Right atrium auricular region (tissue), 2 donors: ENCODE measurements at regions not wholly inside any gene's neighbourhood (a gene's known extent, or its start where the extent isn't known, plus 50 kb on each side); places are given as distances from the start of the nearest gene placed in this dataset.

ENCODE experiments used
- DNase-seq: peaks from one replicate; pipeline ENCODE4 v3.0.0-alpha.2; 2019; ENCODE audit warnings: low spot score
- H3K27ac ChIP-seq, 2 donors: fragments of 200-600 bp; sonication (generic); 1 replicate in 1 of 2; 2 replicates in 1 of 2; pipeline ENCODE4 v1.5.1; 2016 to 2019
- H3K27me3 ChIP-seq, 2 donors: fragments of 200-600 bp; sonication (generic); one replicate each; pipeline versions ENCODE4 v1.5.1 to v1.6.0; 2017 to 2019
- H3K36me3 ChIP-seq: fragments of 200-600 bp; sonication (generic); one replicate; pipeline ENCODE4 v1.5.1; 2016
- H3K4me1 ChIP-seq, 2 donors: fragments of 200-600 bp; sonication (generic); one replicate each; pipeline versions ENCODE4 v1.5.1 to v1.6.0; 2017 to 2019
- H3K4me3 ChIP-seq, 2 donors: fragments of 200-600 bp; sonication (generic); 1 replicate in 1 of 2; 2 replicates in 1 of 2; pipeline ENCODE4 v1.5.1; 2017 to 2019; ENCODE audit warnings: mild to moderate bottlenecking in 1 of 2, moderate library complexity in 1 of 2
- H3K9me3 ChIP-seq, 2 donors: fragments of 200-600 bp; sonication (generic); one replicate each; pipeline ENCODE4 v1.5.1; 2019
- TF ChIP-seq, protein P1 (sequence below), 2 donors: fragments of 200-600 bp; sonication (generic); IDR thresholded peaks; one replicate each; pipeline ENCODE4 v1.5.1; 2019; ENCODE audit warnings: antibody characterized with exemption in 2 of 2

DNA sequence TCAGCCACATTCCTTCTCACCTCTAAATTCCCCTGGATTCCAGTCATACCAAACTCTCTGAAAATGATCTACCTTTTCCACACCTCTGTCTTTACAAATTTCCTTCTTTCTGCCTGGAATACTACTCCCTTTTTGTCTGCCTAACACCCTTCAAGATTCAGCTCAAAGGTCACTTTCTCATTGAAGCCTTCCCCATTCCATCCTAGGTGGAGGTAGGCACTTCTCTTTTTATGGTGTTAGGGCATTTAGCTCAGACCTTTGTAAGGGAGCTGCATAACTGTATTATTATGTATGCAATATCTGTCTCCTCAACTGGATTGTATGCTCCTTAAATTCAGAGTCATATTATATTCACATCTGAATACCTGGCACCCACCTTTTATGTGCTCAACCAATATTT is 137.7 kb downstream of the RCHY1 start:
- Histone ChIP-seq H3K27ac (no peak overlapping the region), H3K4me1 (no peaks in the 10 kb centered on the region), H3K36me3 (no peaks in the 10 kb centered on the region), H3K9me3 (peaks cover 0 to 18% of the 10 kb centered on the region in 2 donors), H3K4me3 (no peak overlapping the region), H3K27me3 (no peaks in the 10 kb centered on the region)
- TF ChIP-seq, protein P1, sequence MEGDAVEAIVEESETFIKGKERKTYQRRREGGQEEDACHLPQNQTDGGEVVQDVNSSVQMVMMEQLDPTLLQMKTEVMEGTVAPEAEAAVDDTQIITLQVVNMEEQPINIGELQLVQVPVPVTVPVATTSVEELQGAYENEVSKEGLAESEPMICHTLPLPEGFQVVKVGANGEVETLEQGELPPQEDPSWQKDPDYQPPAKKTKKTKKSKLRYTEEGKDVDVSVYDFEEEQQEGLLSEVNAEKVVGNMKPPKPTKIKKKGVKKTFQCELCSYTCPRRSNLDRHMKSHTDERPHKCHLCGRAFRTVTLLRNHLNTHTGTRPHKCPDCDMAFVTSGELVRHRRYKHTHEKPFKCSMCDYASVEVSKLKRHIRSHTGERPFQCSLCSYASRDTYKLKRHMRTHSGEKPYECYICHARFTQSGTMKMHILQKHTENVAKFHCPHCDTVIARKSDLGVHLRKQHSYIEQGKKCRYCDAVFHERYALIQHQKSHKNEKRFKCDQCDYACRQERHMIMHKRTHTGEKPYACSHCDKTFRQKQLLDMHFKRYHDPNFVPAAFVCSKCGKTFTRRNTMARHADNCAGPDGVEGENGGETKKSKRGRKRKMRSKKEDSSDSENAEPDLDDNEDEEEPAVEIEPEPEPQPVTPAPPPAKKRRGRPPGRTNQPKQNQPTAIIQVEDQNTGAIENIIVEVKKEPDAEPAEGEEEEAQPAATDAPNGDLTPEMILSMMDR (IDR thresholded peaks at IDR 0.05): no peak
- DNase-seq: no peak

- no peak for DNase-seq
- no peaks in the 10 kb centered on the region for H3K4me1 ChIP-seq
- no peaks in the 10 kb centered on the region for H3K36me3 ChIP-seq
- H3K27ac ChIP-seq: no peak overlapping the region
- H3K27me3 ChIP-seq: no peaks in the 10 kb centered on the region
- no peaks in the 10 kb centered on the region for H3K9me3 ChIP-seq
- TF ChIP-seq, protein P1 (IDR thresholded peaks at IDR 0.05): no peak
- H3K4me3 ChIP-seq: no peak overlapping the region
These were observed 142.3 kb downstream of the RCHY1 start for GRCh38 chr4:75371915-75372314.

GRCh38 chr4:75370576-75370975 is 143.6 kb downstream of the RCHY1 start:
- no peaks in the 10 kb centered on the region for H3K4me1 ChIP-seq
- no peak for DNase-seq
- TF ChIP-seq, protein P1 (IDR thresholded peaks at IDR 0.05): no peak
- H3K27me3 ChIP-seq: no peaks in the 10 kb centered on the region
- no peak overlapping the region for H3K27ac ChIP-seq
- no peaks in the 10 kb centered on the region for H3K36me3 ChIP-seq
- no peak overlapping the region for H3K4me3 ChIP-seq
- no peaks in the 10 kb centered on the region for H3K9me3 ChIP-seq

GRCh38 chr4:75345423-75345822 is 168.8 kb downstream of the RCHY1 start:
- H3K4me3 ChIP-seq: no peak overlapping the region
- H3K36me3 ChIP-seq: no peaks in the 10 kb centered on the region
- peak overlapping the region in 1 of 2 donors; percentile 20 for H3K27ac ChIP-seq

DNA sequence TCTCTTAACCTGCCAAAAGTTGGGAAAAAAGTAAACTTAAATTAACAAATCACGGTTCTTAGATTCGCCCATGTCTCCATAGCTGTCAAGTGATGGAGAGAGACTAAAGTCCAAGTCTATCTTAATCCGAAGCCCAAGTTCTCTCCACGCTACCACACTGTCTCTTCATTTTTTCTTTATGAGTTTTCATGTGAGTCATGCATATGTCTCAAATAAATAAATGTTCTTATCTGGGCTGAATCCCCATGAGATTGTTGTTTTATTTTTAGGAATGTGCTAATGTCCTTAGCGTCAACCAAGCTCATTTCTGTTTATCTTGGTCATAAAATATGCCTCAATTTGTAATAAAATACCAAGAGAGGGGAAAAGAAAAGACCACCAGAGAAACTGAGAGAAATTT is 169.3 kb downstream of the RCHY1 start:
- TF ChIP-seq, protein P1 (IDR thresholded peaks at IDR 0.05): no peak
- Histone ChIP-seq H3K4me1 (no peaks in the 10 kb centered on the region), H3K27ac (peak overlapping the region in 1 of 2 donors; percentile 20), H3K9me3 (no peaks in the 10 kb centered on the region), H3K27me3 (no peaks in the 10 kb centered on the region), H3K36me3 (no peaks in the 10 kb centered on the region), H3K4me3 (no peak overlapping the region)
- DNase-seq: no peak

More at GRCh38 chr4:75345423-75345822, 168.8 kb downstream of the RCHY1 start:
- H3K4me1 ChIP-seq: no peaks in the 10 kb centered on the region
- H3K9me3 ChIP-seq: no peaks in the 10 kb centered on the region
- no peaks in the 10 kb centered on the region for H3K27me3 ChIP-seq
- TF ChIP-seq, protein P1 (IDR thresholded peaks at IDR 0.05): no peak
- no peak for DNase-seq

DNA sequence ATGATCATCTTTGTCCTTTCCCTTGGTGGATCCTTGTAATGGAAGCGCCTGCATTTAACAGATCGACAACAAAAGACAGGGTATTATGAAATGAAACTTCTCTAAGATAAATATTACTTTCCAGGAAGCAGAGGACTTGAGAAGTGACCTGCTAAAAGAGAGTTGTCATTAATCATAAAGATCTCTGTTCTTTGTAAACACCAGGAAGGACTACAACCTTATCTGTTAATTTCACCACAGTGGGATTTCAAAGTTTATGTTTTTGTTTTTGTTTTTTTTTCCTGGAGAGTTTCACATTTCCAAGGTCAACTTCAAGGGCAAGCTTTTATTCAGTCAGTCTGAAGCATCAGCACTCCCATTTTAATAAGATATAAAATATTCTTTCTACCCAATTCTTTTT is 170.9 kb downstream of the RCHY1 start:
- Histone ChIP-seq H3K36me3 (no peaks in the 10 kb centered on the region), H3K9me3 (no peaks in the 10 kb centered on the region), H3K27ac (no peak overlapping the region), H3K4me1 (no peaks in the 10 kb centered on the region), H3K27me3 (no peaks in the 10 kb centered on the region), H3K4me3 (no peak overlapping the region)
- no peak for DNase-seq
- TF ChIP-seq, protein P1 (IDR thresholded peaks at IDR 0.05): no peak
